Activated CD8-positive, alpha-beta T cell treated with anti-CD3 and anti-CD28 coated beads for 36 hours (primary cell): ENCODE measurements at regions not wholly inside any gene's neighbourhood (a gene's known extent, or its start where the extent isn't known, plus 50 kb on each side); places are given as distances from the start of the nearest gene placed in this dataset.

ENCODE experiments used
- ATAC-seq: fragments of 200-7000 bp; cut with Tn5 transposase; one replicate; pipeline ENCODE4 v1.10.0; 2021; ENCODE audit warnings: mild to moderate bottlenecking, moderate library complexity
- CTCF ChIA-PET: fragments of 350-600 bp; sonication (Branson Sonifier 250); formaldehyde crosslinking; loops from one replicate; lab custom pipeline; 2021; ENCODE audit warnings: antibody characterized with exemption; lab: Charles Lee
- POLR2A ChIA-PET: fragments of 350-600 bp; sonication (Branson Sonifier 250); formaldehyde crosslinking; loops from one replicate; lab custom pipeline; 2021; ENCODE audit warnings: antibody characterized with exemption; lab: Charles Lee
- DNase-seq: peaks from one replicate; pipeline ENCODE4 v3.0.0-alpha.2; 2020
- H3K27ac Mint-ChIP-seq: one replicate; pipeline ENCODE4 v1.8.0; 2021; ENCODE audit warnings: mild to moderate bottlenecking, mixed read lengths
- H3K27me3 Mint-ChIP-seq: one replicate; pipeline ENCODE4 v1.8.0; 2021; ENCODE audit warnings: mixed read lengths
- H3K36me3 Mint-ChIP-seq: one replicate; pipeline ENCODE4 v1.8.0; 2021; ENCODE audit warnings: low read depth, mixed read lengths
- H3K4me1 Mint-ChIP-seq: one replicate; pipeline ENCODE4 v1.8.0; 2021; ENCODE audit warnings: low read depth, mixed read lengths
- H3K4me3 Mint-ChIP-seq: one replicate; pipeline ENCODE4 v1.8.0; 2021; ENCODE audit warnings: mild to moderate bottlenecking, moderate library complexity, mixed read lengths
- H3K9me3 Mint-ChIP-seq: one replicate; pipeline ENCODE4 v1.8.0; 2021; ENCODE audit warnings: mixed read lengths
- CTCF ChIP-seq: fragments of 200-600 bp; IDR thresholded peaks from one replicate; pipeline ENCODE4 v1.8.0; 2022; ENCODE audit warnings: antibody characterized with exemption, mild to moderate bottlenecking
- intact Hi-C: fragments of 100-400 bp; cut with micrococcal nuclease; formaldehyde crosslinking; loops from one replicate; pipeline ENCODE4 v1.10.0; 2022

- H3K4me1 Mint-ChIP-seq: no peaks in the 10 kb centered on the region
- H3K9me3 Mint-ChIP-seq: peaks cover 23% of the 10 kb centered on the region
- H3K36me3 Mint-ChIP-seq: no peaks in the 10 kb centered on the region
- ATAC-seq (no peak), DNase-seq (no peak)
- POLR2A ChIA-PET: no interaction called here
- H3K4me3 Mint-ChIP-seq: no peak overlapping the region
- intact Hi-C loops: no loop called here
- CTCF ChIA-PET: interaction anchor here (0.6 kb wide), 2 partner anchors 414 to 774 kb away, joined by 3 read pairs; no protein-coding TSS in a partner anchor
- no peaks in the 10 kb centered on the region for H3K27me3 Mint-ChIP-seq
- TF ChIP-seq CTCF: no peak
- no peak overlapping the region for H3K27ac Mint-ChIP-seq
Observed at GRCh38 chr3:20516311-20516710, 330.3 kb upstream of the SGO1 start.

DNA sequence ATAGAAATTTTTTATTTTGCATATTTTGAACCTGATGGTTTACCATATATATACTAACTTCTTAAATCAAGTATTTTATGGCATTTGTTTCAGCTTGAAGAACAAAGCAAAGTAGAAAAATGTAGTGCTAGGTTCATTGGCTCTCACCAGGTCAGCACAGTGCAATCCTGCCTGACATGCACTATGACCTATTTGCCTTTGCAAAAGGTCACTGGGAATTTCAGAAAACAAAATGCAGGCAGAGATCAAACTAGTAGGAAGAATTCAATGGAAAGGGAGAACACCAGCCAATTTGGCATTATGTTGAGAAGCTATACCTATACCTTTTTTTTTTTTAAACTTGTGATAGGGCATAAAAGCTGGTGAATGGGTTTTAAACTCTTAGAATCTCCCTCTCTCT is 329.8 kb upstream of the SGO1 start:
- H3K4me1 Mint-ChIP-seq: no peaks in the 10 kb centered on the region
- intact Hi-C loops: no loop called here
- no peak overlapping the region for H3K4me3 Mint-ChIP-seq
- POLR2A ChIA-PET: interaction anchor here (0.6 kb wide), 1 partner anchor 1158 kb away, joined by 3 read pairs; no protein-coding TSS in a partner anchor
- peaks cover 25% of the 10 kb centered on the region for H3K9me3 Mint-ChIP-seq
- TF ChIP-seq CTCF: no peak
- CTCF ChIA-PET: interaction anchor here (0.6 kb wide), 3 partner anchors 179 to 774 kb away, joined by 3 read pairs; no protein-coding TSS in a partner anchor
- H3K27me3 Mint-ChIP-seq: no peaks in the 10 kb centered on the region
- H3K27ac Mint-ChIP-seq: no peak overlapping the region
- H3K36me3 Mint-ChIP-seq: no peaks in the 10 kb centered on the region
- ATAC-seq (no peak), DNase-seq (no peak)

DNA sequence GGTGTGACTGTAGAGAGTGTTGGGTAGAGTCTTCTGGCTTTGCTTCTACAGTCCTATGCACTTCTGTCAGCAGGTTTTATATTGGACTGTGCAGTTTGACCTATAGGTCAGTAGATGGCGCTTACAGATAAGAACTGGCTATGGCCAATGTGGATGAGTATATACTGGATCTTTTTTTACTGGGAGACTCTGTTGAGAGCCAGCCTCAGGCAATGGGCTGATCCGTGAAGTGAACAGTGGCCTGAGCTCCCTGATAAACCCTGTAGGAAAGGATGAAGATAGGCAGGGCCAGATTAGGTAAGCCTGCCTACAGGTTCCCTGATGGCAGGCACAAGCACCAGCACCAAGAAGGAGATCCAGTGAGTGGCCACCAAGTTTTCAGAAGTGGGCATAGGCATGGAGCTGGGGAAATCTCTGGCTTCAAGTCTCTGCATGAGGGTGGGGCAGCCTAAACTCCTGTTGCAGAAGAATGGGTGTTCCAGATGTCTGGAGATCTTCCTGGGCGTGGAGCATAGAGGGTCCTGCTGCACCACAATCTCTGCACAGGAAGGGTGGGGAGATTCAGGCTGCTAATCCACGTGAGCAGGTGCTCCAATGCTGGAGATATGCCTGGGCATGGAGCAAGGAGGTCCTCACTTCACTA is 326.0 kb upstream of the SGO1 start:
- POLR2A ChIA-PET: no interaction called here
- intact Hi-C loops: no loop called here
- peak; percentile 51 for ATAC-seq

GRCh38 chr3:20510396-20510795 is 324.4 kb upstream of the SGO1 start:
- Mint-ChIP-seq H3K9me3 (peaks cover 33% of the 10 kb centered on the region), H3K36me3 (no peaks in the 10 kb centered on the region), H3K4me3 (no peak overlapping the region), H3K4me1 (no peaks in the 10 kb centered on the region), H3K27ac (no peak overlapping the region), H3K27me3 (no peaks in the 10 kb centered on the region)
- POLR2A ChIA-PET: no interaction called here
- no peak for TF ChIP-seq CTCF
- intact Hi-C loops: no loop called here
- DNase-seq: no peak
- CTCF ChIA-PET: no interaction called here
- no peak for ATAC-seq

More for the DNA sequence above, 326.0 kb upstream of the SGO1 start:
- no peak for DNase-seq
- H3K4me3 Mint-ChIP-seq: no peak overlapping the region
- peak; percentile 54 for TF ChIP-seq CTCF
- H3K4me1 Mint-ChIP-seq: no peaks in the 10 kb centered on the region
- CTCF ChIA-PET: interaction anchor here (0.8 kb wide), 1 partner anchor 10 kb away, joined by 3 read pairs; no protein-coding TSS in a partner anchor
- no peaks in the 10 kb centered on the region for H3K36me3 Mint-ChIP-seq
- H3K9me3 Mint-ChIP-seq: peaks cover 22% of the 10 kb centered on the region
- H3K27ac Mint-ChIP-seq: no peak overlapping the region
- no peaks in the 10 kb centered on the region for H3K27me3 Mint-ChIP-seq

- TF ChIP-seq CTCF: no peak
- H3K27ac Mint-ChIP-seq: no peak overlapping the region
- no peaks in the 10 kb centered on the region for H3K36me3 Mint-ChIP-seq
- no peak for DNase-seq
- intact Hi-C loops: no loop called here
- CTCF ChIA-PET: no interaction called here
- no peak overlapping the region for H3K4me3 Mint-ChIP-seq
- POLR2A ChIA-PET: no interaction called here
- H3K9me3 Mint-ChIP-seq: peaks cover 46% of the 10 kb centered on the region
- no peak for ATAC-seq
- H3K27me3 Mint-ChIP-seq: no peaks in the 10 kb centered on the region
- no peaks in the 10 kb centered on the region for H3K4me1 Mint-ChIP-seq
Observed at GRCh38 chr3:20503394-20504082, 317.5 kb upstream of the SGO1 start.
